HL-60 (cell line): ENCODE measurements at regions not wholly inside any gene's neighbourhood (a gene's known extent, or its start where the extent isn't known, plus 50 kb on each side); places are given as distances from the start of the nearest gene placed in this dataset.
"Not testable (repeated sequence)": the region's sequence is repeated elsewhere in the genome, so short reads cannot be mapped to it uniquely, and the experiment has no call there.

Experiments used
- DNase-seq, 2 experiments: peaks; one replicate each; pipeline ENCODE4 v3.0.0-alpha.2; 2010 to 2020; ENCODE audit warnings: low read depth in 1 of 2, low spot score in 1 of 2
- H3K27ac ChIP-seq: fragments of 250-450 bp; sonication (Bioruptor Pico); replicated peaks from 2 replicates; pipeline ENCODE4 v1.5.1; 2020; ENCODE audit warnings: mild to moderate bottlenecking, moderate library complexity
- H3K27me3 ChIP-seq: fragments of 250-450 bp; sonication (Bioruptor Pico); 2 replicates; pipeline ENCODE4 v1.5.1; 2021; ENCODE audit warnings: mild to moderate bottlenecking, moderate library complexity; ENCODE audit not compliant: insufficient read depth, poor library complexity, severe bottlenecking
- H3K4me3 ChIP-seq: replicated peaks from 2 replicates; pipeline ENCODE4 v1.5.1; 2011; ENCODE audit warnings: mild to moderate bottlenecking, control low read depth, low read length; ENCODE audit not compliant: insufficient read depth
- CTCF ChIP-seq: IDR thresholded peaks from one replicate; pipeline ENCODE4 v1.5.1; 2011; ENCODE audit warnings: low read length, control low read depth, inconsistent platforms; ENCODE audit not compliant: insufficient read depth
- GABPA ChIP-seq: IDR thresholded peaks from 2 replicates; pipeline ENCODE4 v1.6.1; 2012; ENCODE audit warnings: low read depth
- POLR2AphosphoS5 ChIP-seq: IDR thresholded peaks from 2 replicates; pipeline ENCODE4 v1.6.1; 2012; ENCODE audit warnings: low read depth
- REST ChIP-seq: IDR thresholded peaks from 2 replicates; pipeline ENCODE4 v1.6.1; 2012; ENCODE audit warnings: low read depth; ENCODE audit not compliant: insufficient replicate concordance
- SPI1 ChIP-seq: IDR thresholded peaks from 2 replicates; pipeline ENCODE4 v1.6.1; 2012; ENCODE audit warnings: low read depth, mild to moderate bottlenecking, borderline replicate concordance

- Histone ChIP-seq H3K4me3 (no peak overlapping the region), H3K27ac (no peak overlapping the region), H3K27me3 (peaks cover 2% of the 10 kb centered on the region)
- DNase-seq = no peak
- TF ChIP-seq REST (no peak), SPI1 (peak; percentile 84), GABPA (no peak), CTCF (no peak), POLR2AphosphoS5 (no peak)
Measured at GRCh38 chr5:53169933-53170332, 60.4 kb upstream of the MOCS2 start.

GRCh38 chr5:53170746-53171349 lies 61.3 kb upstream of the MOCS2 start:
- Histone ChIP-seq H3K4me3 (no peak overlapping the region), H3K27ac (no peak overlapping the region), H3K27me3 (peaks cover 2% of the 10 kb centered on the region)
- TF ChIP-seq POLR2AphosphoS5 (no peak), CTCF (peak; percentile 21), GABPA (no peak), REST (no peak), SPI1 (no peak)
- no peak for DNase-seq

- not testable (repeated sequence) for DNase-seq, H3K4me3 ChIP-seq, H3K27ac ChIP-seq, H3K27me3 ChIP-seq
Measured at GRCh38 chr5:53172073-53172472, 62.5 kb upstream of the MOCS2 start.

GRCh38 chr5:53172630-53173029 lies 63.1 kb upstream of the MOCS2 start:
- no peak for TF ChIP-seq REST
- no peak for TF ChIP-seq CTCF
- TF ChIP-seq SPI1 = no peak
- no peak for TF ChIP-seq GABPA
- no peak for TF ChIP-seq POLR2AphosphoS5
- no peak overlapping the region for H3K27ac ChIP-seq
- no peak for DNase-seq
- H3K4me3 ChIP-seq = no peak overlapping the region
- peaks cover 2% of the 10 kb centered on the region for H3K27me3 ChIP-seq
